Glutamatergic neuron (in vitro differentiated cells): ENCODE measurements at regions not wholly inside any gene's neighbourhood (a gene's known extent, or its start where the extent isn't known, plus 50 kb on each side); places are given as distances from the start of the nearest gene placed in this dataset.
"Not testable (repeated sequence)": the region's sequence is repeated elsewhere in the genome, so short reads cannot be mapped to it uniquely, and the experiment has no call there.

Experiments
- DNase-seq: peaks from one replicate; pipeline ENCODE4 v3.0.0; 2022
- H3K27ac Mint-ChIP-seq: one replicate; pipeline ENCODE4 v1.8.0; 2020; ENCODE audit warnings: mild to moderate bottlenecking, mixed read lengths, inconsistent platforms; ENCODE audit not compliant: unreplicated experiment
- H3K27me3 Mint-ChIP-seq: one replicate; pipeline ENCODE4 v1.8.0; 2020; ENCODE audit warnings: mild to moderate bottlenecking, moderate library complexity, mixed read lengths, inconsistent platforms; ENCODE audit not compliant: unreplicated experiment
- H3K36me3 Mint-ChIP-seq: one replicate; pipeline ENCODE4 v1.8.0; 2020; ENCODE audit warnings: mild to moderate bottlenecking, mixed read lengths, inconsistent platforms; ENCODE audit not compliant: unreplicated experiment
- H3K4me1 Mint-ChIP-seq: one replicate; pipeline ENCODE4 v1.8.0; 2020; ENCODE audit warnings: mild to moderate bottlenecking, low read depth, mixed read lengths, inconsistent platforms; ENCODE audit not compliant: unreplicated experiment
- H3K4me3 Mint-ChIP-seq: one replicate; pipeline ENCODE4 v1.8.0; 2020; ENCODE audit warnings: mild to moderate bottlenecking, mixed read lengths, inconsistent platforms; ENCODE audit not compliant: unreplicated experiment
- H3K9me3 Mint-ChIP-seq: one replicate; pipeline ENCODE4 v1.8.0; 2020; ENCODE audit warnings: mild to moderate bottlenecking, moderate library complexity, mixed read lengths, inconsistent platforms; ENCODE audit not compliant: unreplicated experiment
- CTCF ChIP-seq: fragments of 200-600 bp; sonication (generic); IDR thresholded peaks from one replicate; pipeline ENCODE4 v1.5.0; 2021; ENCODE audit not compliant: partially characterized antibody, unreplicated experiment

GRCh38 chr6:9744119-9744518 is 670.8 kb downstream of the TFAP2A start:
- Mint-ChIP-seq H3K36me3 (no peaks in the 10 kb centered on the region), H3K4me1 (no peaks in the 10 kb centered on the region), H3K9me3 (no peaks in the 10 kb centered on the region), H3K27ac (no peak overlapping the region), H3K27me3 (no peaks in the 10 kb centered on the region), H3K4me3 (no peak overlapping the region)
- DNase-seq: no peak
- TF ChIP-seq CTCF: no peak

GRCh38 chr6:9732056-9732455 is 682.8 kb downstream of the TFAP2A start:
- no peak overlapping the region for H3K27ac Mint-ChIP-seq
- no peak overlapping the region for H3K4me3 Mint-ChIP-seq
- no peak for TF ChIP-seq CTCF
- H3K36me3 Mint-ChIP-seq: no peaks in the 10 kb centered on the region
- no peak for DNase-seq
- H3K4me1 Mint-ChIP-seq: no peaks in the 10 kb centered on the region
- H3K27me3 Mint-ChIP-seq: no peaks in the 10 kb centered on the region
- no peaks in the 10 kb centered on the region for H3K9me3 Mint-ChIP-seq

- not testable (repeated sequence) for H3K9me3 Mint-ChIP-seq, DNase-seq, H3K36me3 Mint-ChIP-seq, H3K27ac Mint-ChIP-seq, H3K4me3 Mint-ChIP-seq, H3K27me3 Mint-ChIP-seq, H3K4me1 Mint-ChIP-seq
Observed at GRCh38 chr6:9725776-9726175, 689.1 kb downstream of the TFAP2A start.

GRCh38 chr6:9717568-9717967 is 697.3 kb downstream of the TFAP2A start:
- Mint-ChIP-seq H3K4me1 (no peaks in the 10 kb centered on the region), H3K36me3 (no peaks in the 10 kb centered on the region), H3K9me3 (no peaks in the 10 kb centered on the region), H3K4me3 (no peak overlapping the region), H3K27me3 (no peaks in the 10 kb centered on the region), H3K27ac (no peak overlapping the region)
- no peak for TF ChIP-seq CTCF
- no peak for DNase-seq

GRCh38 chr6:9711365-9711764 is 703.5 kb downstream of the TFAP2A start:
- Mint-ChIP-seq H3K4me1 (no peaks in the 10 kb centered on the region), H3K4me3 (no peak overlapping the region), H3K36me3 (no peaks in the 10 kb centered on the region), H3K9me3 (no peaks in the 10 kb centered on the region), H3K27me3 (no peaks in the 10 kb centered on the region), H3K27ac (no peak overlapping the region)
- TF ChIP-seq CTCF: no peak
- DNase-seq: no peak

- no peaks in the 10 kb centered on the region for H3K9me3 Mint-ChIP-seq
- no peak overlapping the region for H3K4me3 Mint-ChIP-seq
- H3K36me3 Mint-ChIP-seq: no peaks in the 10 kb centered on the region
- H3K27me3 Mint-ChIP-seq: no peaks in the 10 kb centered on the region
- no peaks in the 10 kb centered on the region for H3K4me1 Mint-ChIP-seq
- DNase-seq: no peak
- no peak for TF ChIP-seq CTCF
- no peak overlapping the region for H3K27ac Mint-ChIP-seq
Observed at GRCh38 chr6:9710574-9710973, 704.3 kb downstream of the TFAP2A start.
